B cell (primary cell): ENCODE measurements at regions not wholly inside any gene's neighbourhood (a gene's known extent, or its start where the extent isn't known, plus 50 kb on each side); places are given as distances from the start of the nearest gene placed in this dataset.

Source experiments
- EZH2 ChIP-seq: IDR thresholded peaks from 2 replicates; pipeline ENCODE4 v1.6.1; 2012; ENCODE audit warnings: borderline replicate concordance, low read depth, mild to moderate bottlenecking, moderate library complexity, low read length; ENCODE audit not compliant: insufficient read depth, poor library complexity, severe bottlenecking
- TF ChIP-seq, protein P1 (sequence below): fragments of 200-600 bp; IDR thresholded peaks from one replicate; pipeline ENCODE4 v1.8.0; 2022; ENCODE audit warnings: antibody characterized with exemption, mild to moderate bottlenecking

DNA sequence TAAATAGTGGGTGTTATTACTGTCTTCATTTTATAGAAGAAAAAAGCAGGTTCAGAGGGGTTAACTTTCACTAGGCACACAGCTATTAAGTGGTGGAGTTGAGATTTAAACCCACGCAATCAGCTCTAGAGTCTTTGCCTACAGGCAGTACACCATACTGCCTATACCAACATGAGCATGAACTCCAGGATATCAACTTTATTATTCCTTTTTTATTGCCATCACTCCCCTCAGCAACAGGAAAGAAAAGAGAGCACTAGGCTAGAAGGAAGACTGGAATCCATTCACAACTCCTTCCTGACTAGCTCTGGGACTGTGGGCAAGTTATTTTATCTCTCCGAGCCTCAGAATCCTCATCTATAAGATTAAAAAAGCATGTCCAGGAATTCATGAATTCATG lies 58.7 kb upstream of the FSHB start:
- TF ChIP-seq, protein P1, sequence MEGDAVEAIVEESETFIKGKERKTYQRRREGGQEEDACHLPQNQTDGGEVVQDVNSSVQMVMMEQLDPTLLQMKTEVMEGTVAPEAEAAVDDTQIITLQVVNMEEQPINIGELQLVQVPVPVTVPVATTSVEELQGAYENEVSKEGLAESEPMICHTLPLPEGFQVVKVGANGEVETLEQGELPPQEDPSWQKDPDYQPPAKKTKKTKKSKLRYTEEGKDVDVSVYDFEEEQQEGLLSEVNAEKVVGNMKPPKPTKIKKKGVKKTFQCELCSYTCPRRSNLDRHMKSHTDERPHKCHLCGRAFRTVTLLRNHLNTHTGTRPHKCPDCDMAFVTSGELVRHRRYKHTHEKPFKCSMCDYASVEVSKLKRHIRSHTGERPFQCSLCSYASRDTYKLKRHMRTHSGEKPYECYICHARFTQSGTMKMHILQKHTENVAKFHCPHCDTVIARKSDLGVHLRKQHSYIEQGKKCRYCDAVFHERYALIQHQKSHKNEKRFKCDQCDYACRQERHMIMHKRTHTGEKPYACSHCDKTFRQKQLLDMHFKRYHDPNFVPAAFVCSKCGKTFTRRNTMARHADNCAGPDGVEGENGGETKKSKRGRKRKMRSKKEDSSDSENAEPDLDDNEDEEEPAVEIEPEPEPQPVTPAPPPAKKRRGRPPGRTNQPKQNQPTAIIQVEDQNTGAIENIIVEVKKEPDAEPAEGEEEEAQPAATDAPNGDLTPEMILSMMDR: no peak
- no peak for TF ChIP-seq EZH2
